ENCODE measurements at regions not wholly inside any gene's neighbourhood (a gene's known extent, or its start where the extent isn't known, plus 50 kb on each side); places are given as distances from the start of the nearest gene placed in this dataset.

DNA sequence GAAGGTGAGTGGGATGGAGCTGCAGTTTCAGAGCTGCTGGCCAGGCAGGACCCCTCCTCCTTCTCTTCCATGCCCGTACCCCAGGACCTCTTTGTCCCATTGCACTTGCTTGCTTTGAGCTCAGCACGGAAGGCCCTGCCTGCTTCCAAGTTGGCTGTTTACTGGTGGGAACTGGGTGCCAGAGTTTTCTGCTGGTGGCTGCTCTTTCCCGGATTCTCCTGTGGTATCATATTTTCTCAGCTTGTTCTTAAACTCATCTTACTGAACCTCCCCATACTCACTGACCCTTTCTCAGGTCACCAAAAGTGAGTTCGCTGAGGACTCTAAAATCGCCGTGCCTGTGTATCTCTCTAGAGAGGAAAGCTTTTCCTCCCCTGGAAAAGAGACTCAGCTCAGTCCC lies 297.7 kb upstream of the TNP1 start:
- TF ChIP-seq, protein P1, sequence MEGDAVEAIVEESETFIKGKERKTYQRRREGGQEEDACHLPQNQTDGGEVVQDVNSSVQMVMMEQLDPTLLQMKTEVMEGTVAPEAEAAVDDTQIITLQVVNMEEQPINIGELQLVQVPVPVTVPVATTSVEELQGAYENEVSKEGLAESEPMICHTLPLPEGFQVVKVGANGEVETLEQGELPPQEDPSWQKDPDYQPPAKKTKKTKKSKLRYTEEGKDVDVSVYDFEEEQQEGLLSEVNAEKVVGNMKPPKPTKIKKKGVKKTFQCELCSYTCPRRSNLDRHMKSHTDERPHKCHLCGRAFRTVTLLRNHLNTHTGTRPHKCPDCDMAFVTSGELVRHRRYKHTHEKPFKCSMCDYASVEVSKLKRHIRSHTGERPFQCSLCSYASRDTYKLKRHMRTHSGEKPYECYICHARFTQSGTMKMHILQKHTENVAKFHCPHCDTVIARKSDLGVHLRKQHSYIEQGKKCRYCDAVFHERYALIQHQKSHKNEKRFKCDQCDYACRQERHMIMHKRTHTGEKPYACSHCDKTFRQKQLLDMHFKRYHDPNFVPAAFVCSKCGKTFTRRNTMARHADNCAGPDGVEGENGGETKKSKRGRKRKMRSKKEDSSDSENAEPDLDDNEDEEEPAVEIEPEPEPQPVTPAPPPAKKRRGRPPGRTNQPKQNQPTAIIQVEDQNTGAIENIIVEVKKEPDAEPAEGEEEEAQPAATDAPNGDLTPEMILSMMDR (IDR thresholded peaks at IDR 0.05; ENCODE audit: low read depth, low read length), result no peak
- TF ChIP-seq POLR2A (IDR thresholded peaks at IDR 0.05; ENCODE audit: extremely low read depth, insufficient read length), result no peak

Measured in NB4 (cell line).